OCI-M1 (cell line): ENCODE measurements at regions not wholly inside any gene's neighbourhood (a gene's known extent, or its start where the extent isn't known, plus 50 kb on each side); places are given as distances from the start of the nearest gene placed in this dataset.

Experiments
- DNase-seq: peaks from one replicate; lab custom pipeline; 2025; lab: John Stamatoyannopoulos, UW

DNA sequence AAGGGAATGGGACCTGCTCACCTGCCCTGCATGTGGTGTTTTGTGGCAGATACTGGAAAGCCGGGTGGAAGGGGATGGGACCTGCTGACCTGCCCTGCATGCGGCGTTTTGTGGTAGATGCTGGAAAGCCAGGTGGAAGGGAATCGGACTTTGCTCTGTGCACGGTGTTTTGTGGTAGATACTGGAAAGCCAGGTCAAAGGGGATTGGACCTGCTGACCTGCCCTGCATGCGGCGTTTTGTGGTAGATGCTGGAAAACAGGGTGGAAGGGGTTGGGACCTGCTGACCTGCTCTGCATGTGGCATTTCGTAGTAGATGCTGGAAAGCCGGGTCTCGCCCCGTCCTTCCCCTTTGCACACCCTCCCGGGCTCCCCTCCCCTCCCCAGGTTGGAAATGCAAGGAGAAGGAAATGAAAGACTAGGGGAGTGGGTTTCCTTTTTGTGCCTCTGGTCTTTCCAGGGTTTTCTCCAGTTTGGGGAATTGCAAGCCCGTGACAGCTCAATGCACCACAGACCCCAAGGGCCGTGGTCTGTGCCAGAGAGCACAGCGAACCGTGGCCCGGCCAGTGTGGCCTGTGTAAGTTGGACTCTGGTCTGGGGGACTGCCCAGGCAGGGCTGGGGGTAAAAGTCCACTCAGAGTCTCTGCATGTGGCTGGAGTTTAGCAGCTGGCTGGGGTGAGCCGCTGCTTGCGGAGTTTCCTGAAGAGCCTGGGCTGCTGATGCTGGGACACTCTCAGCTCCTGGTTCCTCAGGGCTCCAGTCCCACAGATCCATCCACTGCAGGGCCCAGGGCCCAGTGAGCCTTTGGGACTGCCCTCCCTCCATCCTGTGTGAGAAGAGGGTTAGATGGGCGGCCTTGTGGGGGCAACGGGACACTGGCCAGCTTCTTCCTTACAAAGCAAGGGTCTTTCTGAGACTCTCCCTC is 105.5 kb downstream of the CRYAA start:
- no peak for DNase-seq

DNA sequence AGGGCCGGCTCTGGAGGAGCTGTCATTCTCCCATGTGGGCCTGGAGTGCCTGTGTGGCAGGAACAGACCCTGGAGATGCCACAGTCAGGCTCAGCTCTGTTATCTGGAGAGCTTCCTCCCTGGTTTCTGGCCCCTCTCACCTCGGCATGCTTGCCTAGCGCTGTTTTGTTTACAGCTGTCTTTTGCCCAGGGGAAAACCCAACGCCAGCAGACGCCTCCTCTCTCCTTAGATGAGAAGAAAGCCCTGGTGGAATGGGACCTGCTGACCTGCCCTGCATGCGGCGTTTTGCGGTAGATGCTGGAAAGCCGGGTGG is 104.9 kb downstream of the CRYAA start:
- DNase-seq: no peak

DNA sequence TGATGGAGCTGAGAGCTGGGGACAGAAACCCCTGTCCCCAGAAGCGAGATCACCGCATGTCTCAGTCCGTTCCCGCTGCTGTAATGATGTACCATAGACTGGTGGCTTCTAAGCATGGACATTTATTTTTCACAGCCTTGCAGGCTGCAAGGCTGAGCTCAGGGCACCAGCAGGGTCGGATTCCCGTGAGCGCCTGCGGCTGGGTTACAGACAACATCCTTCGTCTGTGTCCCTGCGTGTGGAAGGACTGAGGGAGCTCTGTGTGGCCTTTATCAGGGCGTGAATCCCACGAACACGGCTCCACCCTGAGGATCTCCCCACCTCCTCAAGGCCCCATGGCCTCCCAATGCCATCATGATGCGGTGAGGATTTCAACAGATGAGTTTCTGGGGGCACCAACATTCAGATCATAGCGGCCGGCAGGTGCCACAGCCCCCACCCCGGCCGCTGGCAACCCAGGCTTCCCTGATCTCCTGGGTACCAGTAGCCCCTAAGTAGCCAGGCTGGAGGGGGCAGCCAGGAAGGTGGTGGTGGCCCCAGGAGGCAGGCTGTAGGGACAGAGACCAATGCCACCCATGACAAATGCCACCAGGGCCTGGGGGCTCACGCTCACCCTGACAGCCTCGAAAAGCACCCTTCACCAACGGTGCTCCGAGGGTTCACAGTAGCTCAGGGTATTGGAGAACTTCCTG is 104.4 kb downstream of the CRYAA start:
- no peak for DNase-seq

DNA sequence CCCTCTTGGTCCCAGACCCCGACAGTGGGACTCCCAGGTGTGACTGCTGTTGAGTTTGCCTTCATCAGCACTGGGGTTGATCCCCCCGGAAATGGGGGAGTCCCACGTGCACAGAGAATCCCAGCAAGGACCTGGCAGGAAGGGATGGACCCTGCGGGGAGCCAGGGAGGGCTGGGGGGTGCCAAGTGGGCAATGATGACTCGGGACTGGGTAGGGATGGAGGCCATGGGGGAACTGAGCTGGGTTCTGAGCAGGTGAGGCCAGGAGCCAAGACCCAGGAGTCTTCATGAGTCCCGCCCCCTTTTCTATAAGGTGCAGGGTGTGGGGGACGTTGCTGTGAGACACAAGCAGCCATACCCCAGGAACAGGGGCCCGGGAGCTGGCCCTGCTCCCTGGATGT is 103.8 kb downstream of the CRYAA start:
- DNase-seq: no peak

DNA sequence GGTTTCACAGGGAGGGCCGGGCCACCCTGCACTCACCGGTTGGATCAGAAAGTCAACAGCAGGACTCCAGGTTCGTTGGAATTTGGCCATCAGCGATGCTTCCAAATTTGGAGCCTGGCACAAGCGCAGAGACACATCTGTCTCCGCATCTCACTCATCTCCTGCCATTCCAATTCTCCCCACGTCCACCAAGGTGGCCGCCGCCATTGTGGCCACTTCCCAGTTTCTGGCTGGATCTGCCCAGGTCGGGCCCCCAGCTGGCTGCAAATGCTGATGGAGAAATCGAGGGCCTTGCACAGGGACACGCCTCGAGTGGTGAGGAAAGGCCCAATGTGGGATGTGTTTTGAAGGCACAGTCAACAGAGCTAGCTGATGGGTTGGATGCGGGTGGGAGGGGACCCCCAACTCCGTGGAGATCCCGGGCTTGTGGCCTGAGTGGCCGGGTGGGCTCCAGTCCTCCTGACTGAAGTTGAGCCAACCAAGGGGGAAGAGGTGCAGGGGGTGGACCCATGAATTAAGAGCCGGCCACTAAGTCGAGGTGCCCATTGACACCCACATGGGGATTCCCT is 102.7 kb downstream of the CRYAA start:
- DNase-seq: no peak

DNA sequence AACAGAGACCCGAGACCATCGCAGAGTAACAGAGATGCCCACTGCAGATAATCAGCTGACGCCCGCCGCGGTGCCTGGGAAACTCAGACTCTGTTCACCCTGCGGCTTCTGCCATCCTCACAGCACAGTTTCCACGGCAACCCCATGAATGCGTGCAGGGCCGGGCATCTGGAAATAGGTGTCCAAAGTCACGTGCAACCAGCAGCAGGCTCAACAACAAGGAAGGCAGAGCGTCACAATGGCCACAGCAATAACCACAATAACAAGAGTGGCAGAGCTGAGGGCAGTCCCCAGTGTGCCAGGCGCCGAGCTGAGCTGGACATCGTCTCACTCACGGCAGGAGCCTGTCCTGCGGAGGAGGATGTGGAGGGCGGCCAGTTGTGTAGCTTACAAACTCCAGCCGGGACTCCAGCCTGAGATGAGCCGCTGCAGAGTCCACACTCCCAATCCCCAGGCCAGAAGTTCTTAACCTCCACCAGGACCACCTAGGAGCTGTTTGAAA is 102.0 kb downstream of the CRYAA start:
- DNase-seq: no peak

DNA sequence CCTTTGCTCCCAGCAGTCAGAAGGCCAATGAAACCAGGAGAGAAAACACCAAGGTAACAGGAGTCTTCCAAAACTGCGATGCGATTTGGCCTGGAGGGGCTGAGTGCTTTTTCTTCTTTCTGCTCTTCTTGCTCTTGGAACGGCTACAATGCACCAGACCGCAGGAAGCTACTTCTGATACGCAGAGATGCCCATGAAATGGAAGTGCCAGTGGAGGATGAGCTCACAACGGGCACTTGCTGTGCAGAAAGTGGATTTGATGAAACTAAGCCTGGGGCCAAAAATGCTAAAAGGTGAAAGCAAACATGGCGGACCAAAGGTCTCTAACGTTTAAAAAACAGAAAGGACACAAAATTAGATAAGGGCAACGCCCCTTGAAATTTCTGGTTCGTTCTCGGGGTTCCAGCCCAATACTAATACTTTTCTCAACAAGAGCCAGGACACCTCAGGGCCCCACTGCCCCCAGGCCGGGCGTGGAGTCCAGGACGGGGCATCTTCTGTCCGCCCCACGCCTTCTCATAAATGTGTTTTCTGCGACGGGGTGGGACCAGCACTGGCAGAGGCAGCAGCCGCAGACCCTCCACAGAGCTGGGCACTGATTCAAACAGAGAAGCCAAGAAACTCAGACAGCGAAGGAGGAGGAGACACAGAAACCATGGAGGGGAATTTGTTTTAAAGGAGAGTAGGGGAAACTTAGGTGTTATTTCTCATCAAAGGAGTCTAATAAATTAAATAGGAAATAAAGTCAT is 101.3 kb downstream of the CRYAA start:
- DNase-seq: no peak

DNA sequence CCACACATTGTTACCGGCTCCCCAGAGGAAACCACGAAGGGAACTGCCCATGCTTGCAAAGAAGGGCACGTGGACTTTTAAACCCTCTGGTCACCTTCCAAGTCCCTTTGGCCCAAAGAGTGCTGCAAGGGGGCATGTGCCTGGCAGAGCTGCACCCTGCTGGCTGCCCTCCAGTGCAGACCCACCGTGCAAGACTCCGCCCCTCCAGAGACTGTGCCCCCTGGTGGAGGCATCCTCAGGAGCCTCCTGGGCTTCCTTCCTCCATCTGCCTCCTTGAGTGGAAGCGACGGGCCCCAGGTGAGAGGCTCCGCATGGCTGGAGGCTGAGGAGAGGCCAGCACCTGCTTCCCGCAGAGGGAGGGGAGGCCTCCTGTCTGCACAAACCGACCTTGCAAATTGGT is 100.6 kb downstream of the CRYAA start:
- DNase-seq: no peak

DNA sequence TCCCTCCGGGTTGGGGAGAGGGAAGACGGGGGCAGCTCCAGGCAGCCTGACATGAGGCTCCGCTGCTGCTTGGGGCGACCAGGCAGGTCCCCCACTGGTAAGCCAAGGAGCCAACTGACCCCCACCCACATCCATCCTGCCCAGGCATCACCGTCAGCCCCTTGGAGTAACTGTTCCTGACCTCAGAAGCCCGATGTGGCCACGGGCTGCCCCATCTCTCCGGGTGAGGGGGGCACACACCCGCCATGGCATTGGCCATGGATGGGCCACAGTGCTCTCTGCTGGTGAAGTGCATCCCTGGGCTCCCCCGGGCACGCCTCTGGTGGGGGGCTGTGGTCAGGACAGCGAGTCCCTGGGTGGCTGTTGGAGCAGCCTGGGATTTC is 100.0 kb downstream of the CRYAA start:
- DNase-seq: no peak

DNA sequence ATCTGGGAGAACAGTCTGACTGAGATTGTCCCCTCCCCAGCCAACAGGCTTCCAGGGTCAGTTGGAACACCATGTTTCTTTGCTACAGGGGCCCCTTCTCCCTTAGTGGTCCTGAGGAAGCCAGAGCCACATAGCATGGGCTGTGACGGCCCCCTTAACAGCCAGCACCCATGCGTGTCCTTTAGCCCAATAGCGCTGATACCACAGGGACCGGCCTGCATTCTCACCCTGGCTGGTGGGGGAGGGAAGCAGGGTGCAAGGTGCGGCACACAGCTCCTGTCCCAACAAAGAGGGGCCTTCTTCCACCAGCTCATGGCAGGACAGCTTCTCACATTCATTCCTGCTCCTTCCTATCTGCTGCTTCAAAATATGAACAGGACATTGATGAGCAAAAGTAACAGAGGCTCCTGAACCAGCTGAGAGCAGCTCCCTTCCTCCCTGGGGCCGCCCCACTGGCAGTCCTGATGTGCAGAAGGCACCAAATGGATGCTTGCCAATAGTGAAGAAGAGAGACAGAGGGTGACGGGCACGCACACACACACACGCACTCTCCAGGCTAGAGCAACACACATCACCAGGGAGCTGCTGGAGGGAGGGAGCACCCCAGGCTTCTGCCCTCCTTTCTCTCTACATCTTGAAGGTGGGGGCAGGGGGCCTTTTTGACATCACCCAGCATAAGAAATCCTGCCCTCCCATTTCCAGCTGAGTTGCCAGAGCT is 99.4 kb downstream of the CRYAA start:
- no peak for DNase-seq

DNA sequence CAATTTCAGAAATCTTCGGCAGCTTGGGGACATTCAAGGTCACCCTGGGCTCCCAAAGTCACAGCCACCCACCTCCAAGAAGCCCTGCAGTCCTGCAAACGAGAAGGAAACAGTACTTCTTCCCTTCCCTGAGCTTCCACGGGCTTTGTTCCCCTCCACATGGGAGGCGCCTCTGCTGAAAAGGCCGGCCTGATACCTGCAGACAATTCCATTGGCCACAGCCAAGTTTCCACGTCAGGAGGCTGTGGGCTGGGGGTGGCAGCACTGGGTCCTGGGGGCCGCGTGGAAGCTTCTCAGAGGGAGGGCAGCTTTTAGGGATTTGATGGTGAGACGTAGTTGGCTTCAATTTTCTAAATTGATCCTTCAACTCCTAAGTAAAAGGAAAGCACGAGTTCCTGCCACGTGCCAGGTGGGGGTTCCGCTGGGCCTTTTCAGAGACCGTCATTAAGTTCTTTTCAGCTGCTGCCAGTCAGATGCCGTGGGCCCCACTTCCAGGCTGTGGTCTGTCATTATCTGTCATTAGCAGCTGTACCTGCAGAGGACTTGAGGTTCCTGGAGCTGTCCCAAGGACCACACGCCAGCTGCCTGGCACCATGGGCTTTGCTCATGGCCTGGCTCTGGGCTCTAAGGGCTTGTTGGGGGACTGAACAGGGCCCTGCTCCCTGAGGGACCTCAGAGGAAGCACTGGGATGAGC is 98.7 kb downstream of the CRYAA start:
- no peak for DNase-seq

DNA sequence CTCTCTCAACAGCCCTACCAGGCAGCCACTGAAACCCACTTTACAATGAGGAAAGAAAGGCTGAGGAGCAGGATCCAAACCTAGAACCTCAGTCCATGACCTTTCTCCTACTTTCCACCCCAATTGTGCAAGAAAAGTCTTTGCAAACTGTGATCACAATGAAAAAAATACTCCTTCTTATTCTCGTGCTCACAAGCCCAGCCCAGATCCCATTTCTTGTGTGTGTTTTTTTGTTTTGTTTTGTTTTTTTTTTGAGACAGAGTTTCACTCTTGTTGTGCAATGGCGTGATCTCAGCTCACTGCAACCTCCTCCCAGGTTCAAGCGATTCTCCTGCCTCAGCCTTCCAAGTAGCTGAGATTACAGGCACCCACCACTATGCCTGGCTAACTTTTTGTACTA is 97.7 kb downstream of the CRYAA start:
- no peak for DNase-seq

DNA sequence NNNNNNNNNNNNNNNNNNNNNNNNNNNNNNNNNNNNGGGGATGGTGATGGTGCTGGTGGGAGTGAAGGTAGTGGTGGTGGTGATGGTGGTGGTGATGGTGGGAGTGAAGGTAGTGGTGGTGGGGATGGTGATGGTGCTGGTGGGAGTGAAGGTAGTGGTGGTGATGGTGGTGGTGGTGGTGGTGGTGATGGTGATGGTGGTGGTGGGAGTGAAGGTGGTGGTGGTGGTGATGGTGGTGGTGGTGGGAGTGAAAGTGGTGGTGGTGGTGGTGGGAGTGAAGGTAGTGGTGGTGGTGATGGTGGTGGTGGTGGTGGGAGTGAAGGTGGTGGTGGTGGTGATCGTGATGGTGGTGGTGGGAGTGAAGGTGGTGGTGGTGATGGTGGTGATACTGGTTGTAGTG is 93.6 kb downstream of the CRYAA start:
- no peak for DNase-seq
